ENCODE measurements at regions not wholly inside any gene's neighbourhood (a gene's known extent, or its start where the extent isn't known, plus 50 kb on each side); places are given as distances from the start of the nearest gene placed in this dataset.

GRCh38 chr12:132393245-132393795 is 63.9 kb upstream of the GALNT9 start:
- DNase-seq (ENCODE audit: low read depth): no peak

- no peak for DNase-seq (ENCODE audit: low read depth)
Observed at GRCh38 chr12:132392389-132393244, 63.2 kb upstream of the GALNT9 start.

- DNase-seq (ENCODE audit: low read depth): no peak
Observed at GRCh38 chr12:132391326-132392041, 62.1 kb upstream of the GALNT9 start.

GRCh38 chr12:132390287-132391076 is 61.1 kb upstream of the GALNT9 start:
- no peak for DNase-seq (ENCODE audit: low read depth)

- no peak for DNase-seq (ENCODE audit: low read depth)
Observed at GRCh38 chr12:132389526-132390286, 60.3 kb upstream of the GALNT9 start.

- DNase-seq (ENCODE audit: low read depth): no peak
Observed at GRCh38 chr12:132389026-132389425, 59.6 kb upstream of the GALNT9 start.

GRCh38 chr12:132388379-132389015 is 59.1 kb upstream of the GALNT9 start:
- no peak for DNase-seq (ENCODE audit: low read depth)

GRCh38 chr12:132386926-132387497 is 57.6 kb upstream of the GALNT9 start:
- DNase-seq (ENCODE audit: low read depth): no peak

- no peak for DNase-seq (ENCODE audit: low read depth)
Observed at GRCh38 chr12:132385923-132386751, 56.7 kb upstream of the GALNT9 start.

GRCh38 chr12:132384916-132385774 is 55.8 kb upstream of the GALNT9 start:
- no peak for DNase-seq (ENCODE audit: low read depth)

- DNase-seq (ENCODE audit: low read depth): no peak
Observed at GRCh38 chr12:132380641-132381040, 51.3 kb upstream of the GALNT9 start.

- no peak for DNase-seq (ENCODE audit: low read depth)
Observed at GRCh38 chr12:132379996-132380395, 50.6 kb upstream of the GALNT9 start.

- no peak for DNase-seq (ENCODE audit: low read depth)
Observed at GRCh38 chr12:132379576-132379975, 50.2 kb upstream of the GALNT9 start.

All from HS-27A (cell line).